Activated B cell treated with CpG ODN at 0.5 μM for 24 hours (primary cell): ENCODE measurements at regions not wholly inside any gene's neighbourhood (a gene's known extent, or its start where the extent isn't known, plus 50 kb on each side); places are given as distances from the start of the nearest gene placed in this dataset.

ENCODE experiments used
- ATAC-seq: fragments of 200-7000 bp; cut with Tn5 transposase; one replicate; pipeline ENCODE4 v1.10.0; 2021; ENCODE audit warnings: low read depth, mild to moderate bottlenecking, moderate library complexity
- CTCF ChIA-PET: fragments of 350-600 bp; sonication (Branson Sonifier 250); formaldehyde crosslinking; loops from one replicate; lab custom pipeline; 2021; ENCODE audit warnings: antibody characterized with exemption; lab: Charles Lee
- POLR2A ChIA-PET: fragments of 350-600 bp; sonication (Branson Sonifier 250); formaldehyde crosslinking; loops from one replicate; lab custom pipeline; 2021; ENCODE audit warnings: antibody characterized with exemption; lab: Charles Lee
- DNase-seq: peaks from one replicate; pipeline ENCODE4 v3.0.0; 2022
- H3K27ac Mint-ChIP-seq: one replicate; pipeline ENCODE4 v1.8.0; 2020; ENCODE audit warnings: mixed read lengths
- H3K27me3 Mint-ChIP-seq: one replicate; pipeline ENCODE4 v1.8.0; 2021; ENCODE audit warnings: mixed read lengths
- H3K36me3 Mint-ChIP-seq: one replicate; pipeline ENCODE4 v1.8.0; 2021; ENCODE audit warnings: low read depth, mixed read lengths
- H3K4me1 Mint-ChIP-seq: one replicate; pipeline ENCODE4 v1.8.0; 2021; ENCODE audit warnings: mixed read lengths
- H3K4me3 Mint-ChIP-seq: one replicate; pipeline ENCODE4 v1.8.0; 2020; ENCODE audit warnings: mild to moderate bottlenecking, mixed read lengths
- H3K9me3 Mint-ChIP-seq: one replicate; pipeline ENCODE4 v1.8.0; 2020; ENCODE audit warnings: mixed read lengths
- CTCF ChIP-seq: fragments of 200-600 bp; IDR thresholded peaks from one replicate; pipeline ENCODE4 v1.8.0; 2022; ENCODE audit warnings: antibody characterized with exemption, mild to moderate bottlenecking
- intact Hi-C: fragments of 100-400 bp; cut with micrococcal nuclease; formaldehyde crosslinking; loops from one replicate; pipeline ENCODE4 v1.15.1; 2024

GRCh38 chr2:106941372-106941993, 55.5 kb upstream of the ST6GAL2 start:
- peaks cover 10% of the 10 kb centered on the region for H3K9me3 Mint-ChIP-seq
- ChIA-PET CTCF (no interaction called here), POLR2A (no interaction called here)
- H3K36me3 Mint-ChIP-seq: no peaks in the 10 kb centered on the region
- no peak for TF ChIP-seq CTCF
- no peak for ATAC-seq
- intact Hi-C loops: no loop called here
- H3K27ac Mint-ChIP-seq: no peak overlapping the region
- no peak overlapping the region for H3K4me3 Mint-ChIP-seq
- no peaks in the 10 kb centered on the region for H3K27me3 Mint-ChIP-seq
- H3K4me1 Mint-ChIP-seq: no peaks in the 10 kb centered on the region
- no peak for DNase-seq

GRCh38 chr2:106943468-106944200, 57.7 kb upstream of the ST6GAL2 start:
- H3K27ac Mint-ChIP-seq: no peak overlapping the region
- no peaks in the 10 kb centered on the region for H3K36me3 Mint-ChIP-seq
- intact Hi-C loops: no loop called here
- no peak for ATAC-seq
- no peaks in the 10 kb centered on the region for H3K27me3 Mint-ChIP-seq
- no peak for TF ChIP-seq CTCF
- H3K9me3 Mint-ChIP-seq: peaks cover 10% of the 10 kb centered on the region
- no peaks in the 10 kb centered on the region for H3K4me1 Mint-ChIP-seq
- POLR2A ChIA-PET: no interaction called here
- CTCF ChIA-PET: no interaction called here
- no peak overlapping the region for H3K4me3 Mint-ChIP-seq
- no peak for DNase-seq

- intact Hi-C loops: no loop called here
- DNase-seq (no peak), ATAC-seq (no peak)
- no peak overlapping the region for H3K27ac Mint-ChIP-seq
- no peak overlapping the region for H3K4me3 Mint-ChIP-seq
- ChIA-PET POLR2A (no interaction called here), CTCF (no interaction called here)
- no peaks in the 10 kb centered on the region for H3K36me3 Mint-ChIP-seq
- TF ChIP-seq CTCF: no peak
- no peaks in the 10 kb centered on the region for H3K4me1 Mint-ChIP-seq
- H3K9me3 Mint-ChIP-seq: peaks cover 10% of the 10 kb centered on the region
- H3K27me3 Mint-ChIP-seq: no peaks in the 10 kb centered on the region
These were observed 58.2 kb upstream of the ST6GAL2 start for GRCh38 chr2:106944215-106944614.

GRCh38 chr2:106948540-106948939, 62.6 kb upstream of the ST6GAL2 start:
- no peaks in the 10 kb centered on the region for H3K27me3 Mint-ChIP-seq
- ChIA-PET POLR2A (no interaction called here), CTCF (no interaction called here)
- H3K4me1 Mint-ChIP-seq: no peaks in the 10 kb centered on the region
- H3K9me3 Mint-ChIP-seq: no peaks in the 10 kb centered on the region
- H3K4me3 Mint-ChIP-seq: no peak overlapping the region
- intact Hi-C loops: no loop called here
- DNase-seq (no peak), ATAC-seq (no peak)
- H3K36me3 Mint-ChIP-seq: no peaks in the 10 kb centered on the region
- no peak overlapping the region for H3K27ac Mint-ChIP-seq
- no peak for TF ChIP-seq CTCF

GRCh38 chr2:106953236-106953635, 67.3 kb upstream of the ST6GAL2 start:
- intact Hi-C loops: no loop called here
- no peak overlapping the region for H3K4me3 Mint-ChIP-seq
- TF ChIP-seq CTCF: no peak
- DNase-seq (no peak), ATAC-seq (no peak)
- CTCF ChIA-PET: no interaction called here
- POLR2A ChIA-PET: no interaction called here
- H3K9me3 Mint-ChIP-seq: no peaks in the 10 kb centered on the region
- no peaks in the 10 kb centered on the region for H3K27me3 Mint-ChIP-seq
- H3K4me1 Mint-ChIP-seq: no peaks in the 10 kb centered on the region
- H3K36me3 Mint-ChIP-seq: no peaks in the 10 kb centered on the region
- H3K27ac Mint-ChIP-seq: no peak overlapping the region
